ENCODE measurements at regions not wholly inside any gene's neighbourhood (a gene's known extent, or its start where the extent isn't known, plus 50 kb on each side); places are given as distances from the start of the nearest gene placed in this dataset.

DNA sequence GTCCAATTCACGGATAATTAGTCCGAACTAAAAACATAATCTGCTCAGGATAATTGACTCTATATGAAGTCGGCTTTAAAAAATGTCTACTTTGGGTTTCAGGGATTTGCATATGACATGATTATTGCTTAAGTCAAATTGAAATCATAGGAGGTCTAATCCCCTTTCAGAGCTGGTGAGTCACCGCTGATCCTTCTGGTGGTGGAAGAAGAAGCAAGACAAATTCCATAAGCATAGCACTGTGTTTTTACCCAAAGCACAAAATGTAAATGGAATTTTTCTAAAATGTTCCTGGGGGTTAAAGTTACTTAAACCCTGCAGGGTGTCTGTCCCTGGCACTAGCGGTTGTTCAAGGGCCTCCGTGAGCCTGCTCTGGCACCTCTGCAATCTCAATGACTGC lies 460.2 kb downstream of the LRATD1 start:
- no peak for DNase-seq

DNA sequence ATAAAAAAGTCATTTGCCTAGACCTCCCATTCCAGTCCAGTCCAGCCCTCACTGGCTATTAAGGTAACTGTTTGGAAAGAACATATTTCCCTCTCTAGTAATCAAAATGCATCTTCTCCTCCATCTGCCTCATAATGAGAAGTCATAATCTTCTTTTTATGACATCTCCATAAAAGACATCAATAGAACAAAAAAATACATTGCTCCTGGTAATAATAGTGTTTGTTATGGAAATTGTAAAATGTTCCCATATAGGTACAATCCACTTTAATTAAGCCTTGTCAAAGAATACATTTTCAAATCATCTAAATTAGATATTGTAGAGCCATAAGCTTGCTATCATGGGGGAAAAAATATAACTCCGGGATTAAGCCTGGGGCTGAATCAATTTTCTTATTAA lies 461.6 kb downstream of the LRATD1 start:
- no peak for DNase-seq

DNA sequence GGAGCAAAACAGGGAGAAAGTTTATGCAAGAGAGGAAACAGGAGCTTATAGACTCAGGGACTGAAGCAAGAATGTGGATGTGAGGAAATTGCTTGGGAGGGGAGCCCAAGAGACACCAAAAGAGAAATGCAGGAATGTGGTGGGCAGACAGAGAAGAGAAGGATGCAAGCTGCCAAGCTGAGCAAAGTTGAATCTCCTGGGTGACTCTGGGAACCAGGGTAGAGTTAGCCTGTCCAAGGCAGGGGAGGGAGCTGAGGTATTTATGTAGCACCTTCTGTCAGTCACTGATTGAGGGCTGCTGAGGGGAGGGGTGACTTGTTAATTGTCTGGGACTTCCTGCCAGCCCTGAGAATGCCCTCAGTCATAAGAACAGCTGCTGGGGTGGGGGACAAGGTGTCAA lies 464.3 kb downstream of the NBAS start:
- DNase-seq, result no peak

DNA sequence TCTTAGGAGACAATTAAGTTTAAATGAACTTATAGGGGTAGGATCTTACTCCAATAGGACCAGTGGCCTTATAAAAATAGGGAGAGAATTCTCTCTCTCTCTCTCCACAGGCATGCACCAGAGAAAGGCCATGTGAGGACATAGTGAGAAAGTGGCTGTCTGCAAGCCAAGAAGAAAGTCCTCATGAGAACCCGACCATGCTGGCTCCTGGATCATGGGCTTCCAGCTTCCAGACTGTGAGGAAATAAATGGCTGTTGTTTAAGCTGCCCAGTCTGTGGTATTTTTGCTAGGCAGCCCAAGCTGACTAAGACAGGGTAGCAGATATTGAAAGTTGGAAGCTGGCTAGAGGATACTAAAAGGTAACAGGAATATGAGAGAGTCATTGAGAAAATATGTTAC lies 454.0 kb downstream of the NBAS start:
- no peak for DNase-seq

DNA sequence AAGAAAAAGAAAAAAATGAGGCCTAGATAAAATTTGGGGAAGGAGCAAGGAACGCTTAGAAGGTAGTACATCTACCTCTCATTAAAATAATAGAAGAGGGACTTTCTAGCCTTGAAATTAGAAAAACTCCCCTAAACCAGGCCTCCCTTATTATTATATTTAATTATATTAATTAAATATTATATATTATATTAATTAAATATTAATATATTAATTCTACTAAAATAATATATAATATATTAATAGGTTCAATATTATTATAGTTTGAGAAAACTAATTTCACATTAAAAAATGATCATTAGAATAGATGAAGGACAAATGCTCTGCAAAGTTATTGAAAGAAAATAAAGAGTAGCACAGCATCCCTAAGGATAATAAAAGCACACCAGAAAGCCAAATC lies 449.4 kb downstream of the NBAS start:
- DNase-seq, result no peak

DNA sequence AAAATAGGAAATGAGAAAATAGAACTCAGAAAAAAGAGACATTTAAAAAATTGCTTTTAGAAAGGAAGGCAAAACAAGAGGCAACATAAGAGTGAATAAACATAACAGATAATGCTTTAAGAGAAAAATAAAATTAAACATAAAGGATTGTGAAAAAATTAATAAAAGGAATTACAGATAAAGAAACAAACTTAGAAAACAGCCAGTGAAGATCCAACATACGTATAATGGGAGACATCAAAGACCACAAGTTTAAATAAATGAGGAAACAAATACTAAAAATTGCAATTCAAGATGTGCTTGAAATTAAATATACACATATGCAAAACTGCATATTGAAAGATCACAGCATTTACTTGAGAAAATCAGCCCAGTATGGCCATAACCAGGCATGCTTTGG lies 448.9 kb downstream of the NBAS start:
- no peak for DNase-seq

DNA sequence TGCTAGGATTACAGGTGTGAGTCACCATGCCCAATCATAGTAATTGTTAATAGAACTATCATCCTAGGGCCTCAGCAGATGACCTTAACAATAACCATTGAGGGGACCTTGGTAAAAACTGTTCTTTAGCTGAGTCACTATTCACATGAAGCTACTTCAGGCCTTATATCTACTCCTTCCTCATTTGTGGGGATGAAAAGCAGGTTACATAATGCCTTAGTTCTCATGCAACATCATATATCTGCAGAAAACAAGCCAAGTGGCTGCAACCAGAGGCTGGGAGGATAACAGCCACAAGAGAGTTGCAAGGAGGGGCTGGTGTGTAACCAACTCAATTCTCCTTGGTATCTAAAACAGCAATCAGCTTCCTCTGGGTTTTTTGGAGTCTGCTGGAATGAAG lies 445.4 kb downstream of the NBAS start:
- no peak for DNase-seq

DNA sequence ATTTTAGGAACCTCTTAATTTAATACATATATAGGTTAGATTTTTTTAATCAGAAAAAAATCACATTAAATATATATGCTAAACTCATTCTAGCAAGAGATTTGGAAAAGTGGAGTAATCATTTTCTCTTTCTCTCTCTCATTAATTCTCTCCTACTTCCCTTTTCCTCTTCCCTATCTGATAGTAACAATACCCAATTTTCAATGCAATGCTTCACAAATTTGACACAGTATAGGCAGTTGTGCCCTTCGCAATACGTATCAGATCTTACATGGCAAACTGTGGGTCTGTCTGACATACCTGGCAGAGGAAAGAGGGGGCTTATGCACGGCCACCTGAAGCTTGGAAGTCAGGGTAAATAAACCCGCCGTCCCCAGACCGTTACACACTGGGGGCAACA lies 444.3 kb downstream of the NBAS start:
- no peak for DNase-seq
